ENCODE measurements at regions not wholly inside any gene's neighbourhood (a gene's known extent, or its start where the extent isn't known, plus 50 kb on each side); places are given as distances from the start of the nearest gene placed in this dataset.

- DNase-seq = no peak
- intact Hi-C loops (cut with DNase I; ENCODE audit: low total_unique reads) = no loop called here
Observed at GRCh38 chr3:35392187-35392586, 247.1 kb upstream of the ARPP21 start.

GRCh38 chr3:35393901-35394799 lies 245.2 kb upstream of the ARPP21 start:
- no peaks in the 10 kb centered on the region for H3K27me3 ChIP-seq
- H3K27ac ChIP-seq = no peak overlapping the region
- intact Hi-C loops (cut with DNase I; ENCODE audit: low total_unique reads) = no loop called here
- no peaks in the 10 kb centered on the region for H3K4me1 ChIP-seq
- H3K4me3 ChIP-seq = no peak overlapping the region
- H3K36me3 ChIP-seq = no peaks in the 10 kb centered on the region
- no peaks in the 10 kb centered on the region for H3K9me3 ChIP-seq
- no peak for DNase-seq
- no peak for TF ChIP-seq CTCF (IDR thresholded peaks at IDR 0.05)

More at GRCh38 chr3:35392187-35392586, 247.1 kb upstream of the ARPP21 start:
- Histone ChIP-seq H3K4me1 (no peaks in the 10 kb centered on the region), H3K27me3 (no peaks in the 10 kb centered on the region), H3K36me3 (no peaks in the 10 kb centered on the region), H3K27ac (no peak overlapping the region), H3K9me3 (no peaks in the 10 kb centered on the region), H3K4me3 (no peak overlapping the region)
- TF ChIP-seq CTCF (IDR thresholded peaks at IDR 0.05) = no peak

- Histone ChIP-seq H3K36me3 (no peaks in the 10 kb centered on the region), H3K27ac (no peak overlapping the region), H3K27me3 (no peaks in the 10 kb centered on the region), H3K4me3 (no peak overlapping the region), H3K4me1 (no peaks in the 10 kb centered on the region), H3K9me3 (no peaks in the 10 kb centered on the region)
- no peak for TF ChIP-seq CTCF (IDR thresholded peaks at IDR 0.05)
- intact Hi-C loops (cut with DNase I; ENCODE audit: low total_unique reads) = no loop called here
- no peak for DNase-seq
Observed at GRCh38 chr3:35394905-35395304, 244.4 kb upstream of the ARPP21 start.

- Histone ChIP-seq H3K27ac (no peak overlapping the region), H3K36me3 (no peaks in the 10 kb centered on the region), H3K27me3 (no peaks in the 10 kb centered on the region), H3K4me1 (no peaks in the 10 kb centered on the region), H3K9me3 (no peaks in the 10 kb centered on the region), H3K4me3 (no peak overlapping the region)
- TF ChIP-seq CTCF (IDR thresholded peaks at IDR 0.05) = no peak
- DNase-seq = no peak
- intact Hi-C loops (cut with DNase I; ENCODE audit: low total_unique reads) = no loop called here
Observed at GRCh38 chr3:35401671-35402070, 237.7 kb upstream of the ARPP21 start.

GRCh38 chr3:35404571-35404970 lies 234.8 kb upstream of the ARPP21 start:
- no peaks in the 10 kb centered on the region for H3K9me3 ChIP-seq
- H3K27me3 ChIP-seq = no peaks in the 10 kb centered on the region
- intact Hi-C loops (cut with DNase I; ENCODE audit: low total_unique reads) = no loop called here
- H3K27ac ChIP-seq = no peak overlapping the region
- DNase-seq = no peak
- H3K36me3 ChIP-seq = no peaks in the 10 kb centered on the region
- TF ChIP-seq CTCF (IDR thresholded peaks at IDR 0.05) = no peak
- no peaks in the 10 kb centered on the region for H3K4me1 ChIP-seq
- no peak overlapping the region for H3K4me3 ChIP-seq
